Endothelial cell of umbilical vein (primary cell): ENCODE measurements at regions not wholly inside any gene's neighbourhood (a gene's known extent, or its start where the extent isn't known, plus 50 kb on each side); places are given as distances from the start of the nearest gene placed in this dataset.

Source experiments
- BruUV-seq: library from RNA; stranded (reverse); fragments of 400-500 nt; replicated peaks from 2 replicates; lab custom pipeline; 2021; lab: Mats Ljungman, UMichigan
- CTCF ChIA-PET: fragments of 300-600, 350-600 bp; sonication (Branson Sonifier 250); formaldehyde crosslinking; loops from one replicate; lab custom pipeline; 2021; ENCODE audit warnings: antibody characterized with exemption, inconsistent platforms; lab: Charles Lee
- POLR2A ChIA-PET: fragments of 300-600, 350-600 bp; sonication (Branson Sonifier 250); formaldehyde crosslinking; loops from one replicate; lab custom pipeline; 2021; ENCODE audit warnings: antibody characterized with exemption, inconsistent platforms; lab: Charles Lee
- DNase-seq: peaks from one replicate; pipeline ENCODE4 v3.0.0-alpha.2; 2011; ENCODE audit warnings: low read depth, low spot score
- FAIRE-seq: peaks from 2 replicates; lab custom pipeline; 2011; peaks lifted over from hg19 to GRCh38; lab: Jason Lieb, UNC
- H2AFZ ChIP-seq: 2 replicates; pipeline ENCODE4 v1.6.0; 2012; ENCODE audit warnings: low read depth, low read length, control low read depth, inconsistent platforms
- H3K27ac ChIP-seq: 2 replicates; pipeline ENCODE4 v1.5.1; 2011; ENCODE audit warnings: low read depth, mild to moderate bottlenecking, control low read depth, low read length, moderate library complexity; ENCODE audit not compliant: insufficient read depth
- H3K27me3 ChIP-seq, 2 experiments: 2 replicates each; pipeline versions ENCODE4 v1.6.0 to v1.6.1; 2011; ENCODE audit warnings: low read length in 2 of 2, mixed read lengths in 1 of 2; ENCODE audit not compliant: control insufficient read depth in 2 of 2, insufficient read depth in 2 of 2
- H3K36me3 ChIP-seq, 2 experiments: 2 replicates in 1 of 2; 3 replicates in 1 of 2; pipeline ENCODE4 v1.5.1; 2011; ENCODE audit warnings: low read length in 2 of 2, mild to moderate bottlenecking in 1 of 2, moderate library complexity in 1 of 2; ENCODE audit not compliant: control insufficient read depth in 2 of 2, insufficient read depth in 2 of 2; ENCODE audit errors: extremely low read depth in 1 of 2
- H3K4me1 ChIP-seq: 3 replicates; pipeline ENCODE4 v1.5.1; 2011; ENCODE audit warnings: mild to moderate bottlenecking, low read length; ENCODE audit not compliant: control insufficient read depth, insufficient read depth; ENCODE audit errors: extremely low read depth
- H3K4me2 ChIP-seq: 2 replicates; pipeline ENCODE4 v1.6.1; 2011; ENCODE audit warnings: low read length, control low read depth, mixed read lengths; ENCODE audit not compliant: insufficient read depth
- H3K4me3 ChIP-seq, 3 experiments: fragments of 200-600 bp in 1 of 3; sonication (generic), shearing (Covaris generic) in 1 of 3; replicated peaks in 1 of 3; 2 replicates each; pipeline ENCODE4 v1.5.1; 2011 to 2016; ENCODE audit warnings: control low read depth in 3 of 3, low read length in 3 of 3, mild to moderate bottlenecking in 2 of 3, inconsistent platforms in 1 of 3, low read depth in 1 of 3, moderate library complexity in 1 of 3; ENCODE audit not compliant: insufficient read depth in 1 of 3
- H3K79me2 ChIP-seq: 2 replicates; pipeline ENCODE4 v1.6.0; 2012; ENCODE audit warnings: low read length, inconsistent platforms; ENCODE audit not compliant: control insufficient read depth, insufficient read depth
- H3K9ac ChIP-seq: replicated peaks from 2 replicates; pipeline ENCODE3; 2011; ENCODE audit warnings: low read length, control low read depth; ENCODE audit not compliant: insufficient read depth; ENCODE audit errors: extremely low read depth
- H3K9me1 ChIP-seq: replicated peaks from 3 replicates; pipeline ENCODE4 v1.6.0; 2011; ENCODE audit warnings: mild to moderate bottlenecking, low read length; ENCODE audit not compliant: control insufficient read depth, insufficient read depth; ENCODE audit errors: extremely low read depth
- H3K9me3 ChIP-seq: replicated peaks from 2 replicates; pipeline ENCODE4 v1.5.1; 2012; ENCODE audit warnings: low read length, inconsistent platforms; ENCODE audit not compliant: control insufficient read depth, insufficient read depth
- H4K20me1 ChIP-seq: replicated peaks from 2 replicates; pipeline ENCODE3; 2011; ENCODE audit warnings: mild to moderate bottlenecking, low read length; ENCODE audit not compliant: control insufficient read depth, insufficient read depth; ENCODE audit errors: extremely low read depth
- CTCF ChIP-seq, 2 donors: IDR thresholded peaks; 1 replicate in 1 of 2; 2 replicates in 1 of 2; pipeline ENCODE4 v1.5.1; 2011; ENCODE audit warnings: low read length in 2 of 2, mild to moderate bottlenecking in 2 of 2, moderate library complexity in 2 of 2, control low read depth in 1 of 2, inconsistent platforms in 1 of 2, low read depth in 1 of 2; ENCODE audit not compliant: insufficient read depth in 1 of 2; ENCODE audit errors: extremely low read depth in 1 of 2
- EZH2 ChIP-seq: IDR thresholded peaks from 2 replicates; pipeline ENCODE4 v1.6.1; 2012; ENCODE audit warnings: borderline replicate concordance, low read depth, mild to moderate bottlenecking, moderate library complexity, low read length, inconsistent platforms; ENCODE audit not compliant: severe bottlenecking
- FOS ChIP-seq: IDR thresholded peaks from 2 replicates; pipeline ENCODE4 v1.6.1; 2011; ENCODE audit warnings: mild to moderate bottlenecking, low read length, moderate library complexity, borderline replicate concordance; ENCODE audit not compliant: insufficient read depth
- GATA2 ChIP-seq: IDR thresholded peaks from 2 replicates; pipeline ENCODE4 v1.7.0; 2011; ENCODE audit warnings: low read depth, mild to moderate bottlenecking, moderate library complexity, mixed read lengths, low read length; ENCODE audit not compliant: insufficient read length, insufficient read depth
- JUN ChIP-seq: IDR thresholded peaks from 2 replicates; pipeline ENCODE4 v1.6.1; 2011; ENCODE audit warnings: borderline replicate concordance, low read depth; ENCODE audit not compliant: insufficient read length, insufficient read depth
- MAX ChIP-seq: IDR thresholded peaks from 2 replicates; pipeline ENCODE4 v1.6.1; 2011; ENCODE audit not compliant: insufficient read depth, insufficient read length
- MYC ChIP-seq: IDR thresholded peaks from one replicate; pipeline ENCODE4 v1.6.1; 2011; ENCODE audit warnings: mild to moderate bottlenecking, low read depth, low read length
- POLR2A ChIP-seq: IDR thresholded peaks from 2 replicates; pipeline ENCODE4 v1.6.1; 2012; ENCODE audit warnings: low read depth, mild to moderate bottlenecking, control low read depth, low read length
- POLR2AphosphoS5 ChIP-seq: IDR thresholded peaks from 2 replicates; pipeline ENCODE4 v1.6.1; 2012; ENCODE audit warnings: low read depth, mild to moderate bottlenecking, control low read depth, low read length, moderate library complexity; ENCODE audit not compliant: insufficient read depth
- dilution Hi-C: fragments of 300-500 bp; cut with MboI; formaldehyde crosslinking; loops from one replicate; pipeline ENCODE4 v1.15.0; 2019; ENCODE audit warnings: low sequenced_read_pairs; ENCODE audit not compliant: extremely low pct_ligation_motif_present
- intact Hi-C: fragments of 100-400 bp; cut with micrococcal nuclease; formaldehyde crosslinking; loops from one replicate; pipeline ENCODE4 v1.10.0; 2022

GRCh38 chr2:188813857-188814256, 160.3 kb upstream of the COL3A1 start:
- H3K9me1 ChIP-seq, result no peaks in the 10 kb centered on the region
- H4K20me1 ChIP-seq, result no peaks in the 10 kb centered on the region
- H3K4me3 ChIP-seq, result no peak overlapping the region
- ChIA-PET CTCF (no interaction called here), POLR2A (no interaction called here)
- intact Hi-C loops, result no loop called here
- no peak overlapping the region for H3K4me2 ChIP-seq
- H3K9me3 ChIP-seq, result no peaks in the 10 kb centered on the region
- dilution Hi-C loops, result no loop called here
- DNase-seq, result no peak
- no peak for FAIRE-seq
- BruUV-seq, result no TSS peak
- H3K36me3 ChIP-seq, result no peaks in the 10 kb centered on the region
- no peak overlapping the region for H3K9ac ChIP-seq
- no peaks in the 10 kb centered on the region for H3K27me3 ChIP-seq
- H2AFZ ChIP-seq, result no peak overlapping the region
- H3K27ac ChIP-seq, result no peak overlapping the region
- no peaks in the 10 kb centered on the region for H3K4me1 ChIP-seq
- H3K79me2 ChIP-seq, result no peaks in the 10 kb centered on the region
- TF ChIP-seq POLR2A, result no peak
- TF ChIP-seq FOS, result no peak
- TF ChIP-seq EZH2, result no peak
- no peak for TF ChIP-seq JUN
- TF ChIP-seq MAX, result no peak
- TF ChIP-seq MYC, result no peak
- TF ChIP-seq GATA2, result no peak
- TF ChIP-seq POLR2AphosphoS5, result no peak
- TF ChIP-seq CTCF (IDR thresholded peaks at IDR 0.05; ENCODE audit: extremely low read depth in 1 of 2, insufficient read depth in 1 of 2, low read depth in 1 of 2, low read length in 2 of 2), result no peak
